Activated CD4-positive, alpha-beta T cell treated with anti-CD3 and anti-CD28 coated beads, Interleukin-2, amount 50 U/mL, for 48 hours (primary cell): ENCODE measurements at regions not wholly inside any gene's neighbourhood (a gene's known extent, or its start where the extent isn't known, plus 50 kb on each side); places are given as distances from the start of the nearest gene placed in this dataset.

ENCODE experiments used
- DNase-seq, 2 experiments: peaks; one replicate each; pipeline ENCODE4 v3.0.0-alpha.2; 2020

GRCh38 chr1:29870621-29871020 is 634.3 kb downstream of the PTPRU start:
- no peak for DNase-seq

- no peak for DNase-seq
Observed at GRCh38 chr1:29869802-29870201, 633.5 kb downstream of the PTPRU start.

GRCh38 chr1:29868944-29869343 is 632.6 kb downstream of the PTPRU start:
- no peak for DNase-seq

- DNase-seq: no peak
Observed at GRCh38 chr1:29868096-29868495, 631.8 kb downstream of the PTPRU start.

GRCh38 chr1:29865051-29865450 is 628.7 kb downstream of the PTPRU start:
- no peak for DNase-seq

- no peak for DNase-seq
Observed at GRCh38 chr1:29864431-29865022, 628.2 kb downstream of the PTPRU start.

GRCh38 chr1:29861922-29862321 is 625.6 kb downstream of the PTPRU start:
- no peak for DNase-seq

- no peak for DNase-seq
Observed at GRCh38 chr1:29861446-29861845, 625.1 kb downstream of the PTPRU start.

- DNase-seq: no peak
Observed at GRCh38 chr1:29860681-29861080, 624.4 kb downstream of the PTPRU start.

- no peak for DNase-seq
Observed at GRCh38 chr1:29860056-29860455, 623.7 kb downstream of the PTPRU start.

GRCh38 chr1:29859126-29859525 is 622.8 kb downstream of the PTPRU start:
- DNase-seq: no peak

GRCh38 chr1:29858646-29859045 is 622.3 kb downstream of the PTPRU start:
- DNase-seq: no peak

- no peak for DNase-seq
Observed at GRCh38 chr1:29856340-29857114, 620.2 kb downstream of the PTPRU start.

- DNase-seq: no peak
Observed at GRCh38 chr1:29855561-29856160, 619.3 kb downstream of the PTPRU start.

GRCh38 chr1:29854700-29855276 is 618.5 kb downstream of the PTPRU start:
- DNase-seq: no peak

- no peak for DNase-seq
Observed at GRCh38 chr1:29853716-29854330, 617.5 kb downstream of the PTPRU start.

GRCh38 chr1:29852248-29852647 is 615.9 kb downstream of the PTPRU start:
- no peak for DNase-seq

- DNase-seq: no peak
Observed at GRCh38 chr1:29851691-29852090, 615.4 kb downstream of the PTPRU start.

- no peak for DNase-seq
Observed at GRCh38 chr1:29849991-29850757, 613.9 kb downstream of the PTPRU start.

GRCh38 chr1:29849038-29849750 is 612.9 kb downstream of the PTPRU start:
- peak; percentile 41 to 55 for DNase-seq

GRCh38 chr1:29845910-29846309 is 609.6 kb downstream of the PTPRU start:
- DNase-seq: no peak

GRCh38 chr1:29842130-29842529 is 605.8 kb downstream of the PTPRU start:
- DNase-seq: no peak
